Smooth muscle cell (in vitro differentiated cells): ENCODE measurements at regions not wholly inside any gene's neighbourhood (a gene's known extent, or its start where the extent isn't known, plus 50 kb on each side); places are given as distances from the start of the nearest gene placed in this dataset.

Experiments used
- DNase-seq: peaks from one replicate; lab custom pipeline; 2025; ENCODE audit not compliant: unreplicated experiment; lab: John Stamatoyannopoulos, UW
- H2AFZ ChIP-seq: fragments of 200-600 bp; sonication (generic); 2 replicates; pipeline ENCODE4 v1.6.0; 2016; ENCODE audit warnings: antibody characterized with exemption, low read depth, mild to moderate bottlenecking
- H3F3A ChIP-seq: fragments of 200-600 bp; sonication (generic); 2 replicates; pipeline ENCODE4 v1.6.0; 2017; ENCODE audit warnings: antibody characterized with exemption, low read depth
- H3K27ac ChIP-seq: fragments of 200-600 bp; sonication (generic); 2 replicates; pipeline ENCODE4 v1.5.1; 2016; ENCODE audit warnings: low read depth, mild to moderate bottlenecking
- H3K27me3 ChIP-seq: fragments of 200-600 bp; sonication (generic); 2 replicates; pipeline ENCODE4 v1.6.1; 2016; ENCODE audit warnings: low read depth, mild to moderate bottlenecking
- H3K36me3 ChIP-seq: fragments of 200-600 bp; sonication (generic); 2 replicates; pipeline ENCODE4 v1.5.1; 2016; ENCODE audit warnings: low read depth
- H3K4me1 ChIP-seq: fragments of 200-600 bp; sonication (generic); 2 replicates; pipeline ENCODE4 v1.5.1; 2016; ENCODE audit warnings: low read depth
- H3K4me2 ChIP-seq: fragments of 200-600 bp; sonication (generic); 2 replicates; pipeline ENCODE4 v1.6.0; 2016; ENCODE audit warnings: mild to moderate bottlenecking
- H3K4me3 ChIP-seq: fragments of 200-600 bp; sonication (generic); 2 replicates; pipeline ENCODE4 v1.5.1; 2016; ENCODE audit warnings: mild to moderate bottlenecking
- H3K79me2 ChIP-seq: fragments of 200-600 bp; sonication (generic); 2 replicates; pipeline ENCODE4 v1.6.0; 2016; ENCODE audit warnings: low read depth, mild to moderate bottlenecking
- H3K9ac ChIP-seq: fragments of 200-600 bp; sonication (generic); 2 replicates; pipeline ENCODE4 v1.6.0; 2016; ENCODE audit warnings: low read depth
- H3K9me3 ChIP-seq: fragments of 200-600 bp; sonication (generic); replicated peaks from 2 replicates; pipeline ENCODE4 v1.5.1; 2016; ENCODE audit warnings: low read depth
- H4K20me1 ChIP-seq: fragments of 200-600 bp; sonication (generic); 2 replicates; pipeline ENCODE4 v1.6.0; 2016; ENCODE audit warnings: low read depth
- WGBS: methylation state at CpG from one replicate; pipeline ENCODE4 v1.1.7; 2016; ENCODE audit warnings: low lambda C conversion rate; 5-methylcytosine and 5-hydroxymethylcytosine counted together
- TF ChIP-seq, protein P1 (sequence below): fragments of 200-600 bp; sonication (generic); IDR thresholded peaks from 2 replicates; pipeline ENCODE4 v1.5.1; 2017; ENCODE audit warnings: borderline replicate concordance, mild to moderate bottlenecking, antibody characterized with exemption; ENCODE audit not compliant: insufficient read depth, poor library complexity, severe bottlenecking

DNA sequence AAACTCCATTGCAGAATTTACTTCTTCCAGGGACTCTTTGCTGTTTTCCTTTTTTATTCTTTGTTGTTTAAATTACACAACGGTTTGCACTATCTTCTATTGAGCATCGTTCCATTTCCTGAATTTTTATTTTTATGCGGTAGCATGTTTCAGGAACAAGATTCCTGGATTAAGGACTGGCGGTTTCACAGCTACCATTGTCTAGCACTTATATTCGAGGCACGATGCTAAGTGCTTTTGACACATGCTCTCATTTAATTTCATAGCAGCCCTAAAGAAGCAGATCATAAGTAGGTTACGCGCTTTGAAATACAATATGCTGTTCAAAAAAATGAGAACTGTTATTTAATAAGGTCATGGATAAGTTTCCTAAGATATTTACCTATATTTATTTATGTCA is 354.4 kb downstream of the ARL6IP6 start:
- no peaks in the 10 kb centered on the region for H3K79me2 ChIP-seq
- WGBS: 94% methylated on average over 8 of the region's 8 CpGs
- H3K4me3 ChIP-seq: no peak overlapping the region
- H3K4me1 ChIP-seq: no peaks in the 10 kb centered on the region
- no peaks in the 10 kb centered on the region for H3F3A ChIP-seq
- H3K4me2 ChIP-seq: no peak overlapping the region
- H4K20me1 ChIP-seq: no peaks in the 10 kb centered on the region
- H3K27me3 ChIP-seq: no peaks in the 10 kb centered on the region
- no peaks in the 10 kb centered on the region for H3K36me3 ChIP-seq
- DNase-seq: no peak
- H3K9ac ChIP-seq: no peak overlapping the region
- H3K9me3 ChIP-seq: no peaks in the 10 kb centered on the region
- TF ChIP-seq, protein P1, sequence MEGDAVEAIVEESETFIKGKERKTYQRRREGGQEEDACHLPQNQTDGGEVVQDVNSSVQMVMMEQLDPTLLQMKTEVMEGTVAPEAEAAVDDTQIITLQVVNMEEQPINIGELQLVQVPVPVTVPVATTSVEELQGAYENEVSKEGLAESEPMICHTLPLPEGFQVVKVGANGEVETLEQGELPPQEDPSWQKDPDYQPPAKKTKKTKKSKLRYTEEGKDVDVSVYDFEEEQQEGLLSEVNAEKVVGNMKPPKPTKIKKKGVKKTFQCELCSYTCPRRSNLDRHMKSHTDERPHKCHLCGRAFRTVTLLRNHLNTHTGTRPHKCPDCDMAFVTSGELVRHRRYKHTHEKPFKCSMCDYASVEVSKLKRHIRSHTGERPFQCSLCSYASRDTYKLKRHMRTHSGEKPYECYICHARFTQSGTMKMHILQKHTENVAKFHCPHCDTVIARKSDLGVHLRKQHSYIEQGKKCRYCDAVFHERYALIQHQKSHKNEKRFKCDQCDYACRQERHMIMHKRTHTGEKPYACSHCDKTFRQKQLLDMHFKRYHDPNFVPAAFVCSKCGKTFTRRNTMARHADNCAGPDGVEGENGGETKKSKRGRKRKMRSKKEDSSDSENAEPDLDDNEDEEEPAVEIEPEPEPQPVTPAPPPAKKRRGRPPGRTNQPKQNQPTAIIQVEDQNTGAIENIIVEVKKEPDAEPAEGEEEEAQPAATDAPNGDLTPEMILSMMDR: no peak
- H2AFZ ChIP-seq: no peak overlapping the region
- H3K27ac ChIP-seq: no peak overlapping the region

DNA sequence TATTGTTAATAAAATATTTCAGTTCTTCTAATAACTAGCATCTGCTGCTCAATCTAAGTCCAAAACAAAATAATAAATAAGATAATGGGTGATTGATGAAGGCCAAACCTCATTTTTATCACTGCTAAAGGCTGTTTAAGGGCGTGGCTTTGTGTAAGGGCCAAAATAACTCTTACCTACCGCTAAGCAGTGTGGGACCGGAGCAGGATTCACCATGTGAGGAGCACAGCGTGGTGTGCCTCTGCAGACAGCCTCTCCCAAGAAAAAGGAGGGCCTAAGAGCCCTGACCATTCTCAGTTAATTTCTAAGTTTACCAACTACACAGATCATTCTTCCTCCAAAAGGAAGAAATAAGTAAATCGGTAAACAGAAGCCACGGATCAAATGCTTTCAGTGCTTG is 353.7 kb downstream of the ARL6IP6 start:
- no peak for DNase-seq
- 82% methylated on average over 6 of the region's 6 CpGs for WGBS
- Histone ChIP-seq H3K4me1 (no peaks in the 10 kb centered on the region), H3K27ac (no peak overlapping the region), H3K79me2 (no peaks in the 10 kb centered on the region), H3K36me3 (no peaks in the 10 kb centered on the region), H3K9ac (no peak overlapping the region), H3K4me2 (no peak overlapping the region), H3K9me3 (no peaks in the 10 kb centered on the region), H4K20me1 (no peaks in the 10 kb centered on the region), H3K4me3 (no peak overlapping the region), H3K27me3 (no peaks in the 10 kb centered on the region), H3F3A (no peaks in the 10 kb centered on the region), H2AFZ (no peak overlapping the region)
- TF ChIP-seq, protein P1: no peak

DNA sequence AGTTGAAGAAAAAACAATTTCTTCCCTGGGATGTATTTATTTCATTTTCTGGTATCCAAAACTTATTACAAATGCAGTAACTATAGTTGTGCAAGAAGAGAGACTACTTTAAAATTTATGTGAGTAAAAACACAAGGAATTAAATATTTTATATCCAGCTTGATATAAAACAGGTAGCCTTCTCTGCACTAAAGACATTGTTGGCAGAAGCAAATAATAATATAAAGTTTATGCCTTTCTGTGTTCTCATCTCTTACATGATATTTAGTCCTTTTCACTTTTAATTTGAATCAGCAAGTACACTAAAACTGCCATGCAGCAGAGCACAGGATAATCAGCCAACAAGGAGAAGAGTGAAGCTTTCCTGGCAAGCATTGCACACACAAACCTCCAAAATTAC is 352.7 kb downstream of the ARL6IP6 start:
- no peak overlapping the region for H3K4me2 ChIP-seq
- H3K9ac ChIP-seq: no peak overlapping the region
- TF ChIP-seq, protein P1: no peak
- H3K79me2 ChIP-seq: no peaks in the 10 kb centered on the region
- no peaks in the 10 kb centered on the region for H3K4me1 ChIP-seq
- no peak overlapping the region for H3K4me3 ChIP-seq
- no peaks in the 10 kb centered on the region for H3K9me3 ChIP-seq
- H3K27me3 ChIP-seq: no peaks in the 10 kb centered on the region
- no peak overlapping the region for H3K27ac ChIP-seq
- H2AFZ ChIP-seq: no peak overlapping the region
- DNase-seq: no peak
- no peaks in the 10 kb centered on the region for H3F3A ChIP-seq
- no peaks in the 10 kb centered on the region for H3K36me3 ChIP-seq
- H4K20me1 ChIP-seq: no peaks in the 10 kb centered on the region

DNA sequence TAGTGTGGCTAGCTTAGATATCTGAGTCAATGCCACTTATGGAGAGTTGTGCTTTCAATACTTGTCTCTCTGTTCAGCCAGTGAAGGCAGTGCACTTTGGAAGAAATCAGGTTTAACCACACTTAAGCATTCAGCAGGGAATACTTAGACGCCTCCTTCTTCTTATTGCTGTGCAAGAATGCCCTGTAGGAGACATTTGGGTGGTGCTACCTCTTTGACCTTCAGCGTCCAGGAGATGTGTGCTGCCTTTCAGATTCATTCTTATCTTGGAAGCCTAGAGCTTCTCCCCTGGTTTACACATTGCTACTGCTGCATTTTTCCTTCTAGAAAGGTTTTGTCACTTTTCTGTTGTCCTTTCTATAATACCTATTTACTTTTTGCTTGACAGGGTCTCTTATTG is 350.5 kb downstream of the ARL6IP6 start:
- Histone ChIP-seq H4K20me1 (no peaks in the 10 kb centered on the region), H3K4me3 (no peak overlapping the region), H3K9me3 (no peaks in the 10 kb centered on the region), H3K4me1 (no peaks in the 10 kb centered on the region), H3F3A (no peaks in the 10 kb centered on the region), H3K79me2 (no peaks in the 10 kb centered on the region), H3K4me2 (no peak overlapping the region), H3K36me3 (no peaks in the 10 kb centered on the region), H2AFZ (no peak overlapping the region), H3K27ac (no peak overlapping the region), H3K27me3 (no peaks in the 10 kb centered on the region), H3K9ac (no peak overlapping the region)
- DNase-seq: no peak
- TF ChIP-seq, protein P1: no peak
- WGBS: 89% methylated on average over 2 of the region's 2 CpGs
